ENCODE measurements at regions not wholly inside any gene's neighbourhood (a gene's known extent, or its start where the extent isn't known, plus 50 kb on each side); places are given as distances from the start of the nearest gene placed in this dataset.
"Not testable (repeated sequence)": the region's sequence is repeated elsewhere in the genome, so short reads cannot be mapped to it uniquely, and the experiment has no call there.

- Histone ChIP-seq H3K27me3 (no peaks in the 10 kb centered on the region), H3K9me3 (no peaks in the 10 kb centered on the region), H3K4me1 (no peaks in the 10 kb centered on the region), H3K36me3 (no peaks in the 10 kb centered on the region), H3K27ac (no peak overlapping the region), H3K4me3 (no peak overlapping the region)
- DNase-seq: no peak
- in situ Hi-C loops (cut with MboI; ENCODE audit: low sequenced_read_pairs in 4 of 4) (no loop called here), intact Hi-C loops (cut with DNase I; ENCODE audit: low total_unique reads) (no loop called here)
- ATAC-seq: no peak
- TF ChIP-seq CTCF (IDR thresholded peaks at IDR 0.05 in 4 of 5, conservative IDR thresholded peaks at IDR 0.05 in 1 of 5): no peak
- TF ChIP-seq POLR2A (IDR thresholded peaks at IDR 0.05): no peak
Measured at GRCh38 chr16:5216441-5217080, 119.0 kb upstream of the EEF2KMT start.

DNA sequence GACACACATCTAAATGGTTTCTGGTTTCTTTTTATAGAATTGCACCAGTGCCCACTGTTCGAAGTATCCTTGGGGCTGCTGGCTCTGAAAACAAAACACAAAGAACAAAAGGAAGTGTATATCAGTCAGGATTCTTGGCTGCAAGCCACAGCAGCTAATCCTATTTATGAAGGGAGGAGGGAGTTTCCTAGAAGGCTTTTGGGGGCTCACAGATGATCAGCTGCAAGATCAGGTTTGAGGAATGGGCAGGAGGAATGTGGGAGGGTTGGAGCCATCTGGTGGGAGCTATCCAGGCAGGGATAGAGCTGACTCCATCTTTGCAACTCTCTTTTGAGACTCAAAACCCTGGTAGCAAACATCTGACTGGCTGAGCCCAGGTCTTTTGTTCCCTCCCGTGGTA lies 118.3 kb upstream of the EEF2KMT start:
- DNase-seq (no peak), ATAC-seq (no peak)
- Histone ChIP-seq H3K4me1 (no peaks in the 10 kb centered on the region), H3K36me3 (no peaks in the 10 kb centered on the region), H3K4me3 (no peak overlapping the region), H3K9me3 (no peaks in the 10 kb centered on the region), H3K27ac (no peak overlapping the region), H3K27me3 (no peaks in the 10 kb centered on the region)
- TF ChIP-seq CTCF (IDR thresholded peaks at IDR 0.05 in 4 of 5, conservative IDR thresholded peaks at IDR 0.05 in 1 of 5): no peak
- TF ChIP-seq POLR2A (IDR thresholded peaks at IDR 0.05): no peak
- intact Hi-C loops (cut with DNase I; ENCODE audit: low total_unique reads): no loop called here
- in situ Hi-C loops (cut with MboI; ENCODE audit: low sequenced_read_pairs in 4 of 4): no loop called here

DNA sequence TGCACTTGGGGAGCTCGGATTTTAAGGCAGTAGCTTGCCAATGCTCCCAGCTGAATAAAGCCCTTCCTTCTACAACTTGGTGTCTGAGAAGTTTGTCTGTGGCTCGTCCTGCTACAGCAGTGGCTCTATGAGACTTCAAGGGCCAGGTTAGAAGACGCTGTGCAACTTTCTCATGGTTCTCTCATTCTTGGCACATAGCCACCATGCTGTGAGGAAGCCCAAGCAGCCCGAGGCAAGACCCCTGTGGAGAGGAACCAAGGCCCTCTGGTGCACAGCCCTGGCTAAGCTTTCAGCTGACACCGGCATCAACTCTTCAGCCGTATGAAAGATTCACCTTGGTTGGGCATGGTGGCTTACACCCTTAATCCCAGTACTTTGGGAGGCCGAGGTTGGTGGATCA lies 116.9 kb upstream of the EEF2KMT start:
- DNase-seq (no peak), ATAC-seq (no peak)
- TF ChIP-seq POLR2A (IDR thresholded peaks at IDR 0.05) (no peak), CTCF (IDR thresholded peaks at IDR 0.05 in 4 of 5, conservative IDR thresholded peaks at IDR 0.05 in 1 of 5) (no peak)
- H3K4me1 ChIP-seq: no peaks in the 10 kb centered on the region
- intact Hi-C loops (cut with DNase I; ENCODE audit: low total_unique reads) (no loop called here), in situ Hi-C loops (cut with MboI; ENCODE audit: low sequenced_read_pairs in 4 of 4) (no loop called here)
- no peak overlapping the region for H3K4me3 ChIP-seq
- no peaks in the 10 kb centered on the region for H3K36me3 ChIP-seq
- H3K9me3 ChIP-seq: no peaks in the 10 kb centered on the region
- no peak overlapping the region for H3K27ac ChIP-seq
- H3K27me3 ChIP-seq: no peaks in the 10 kb centered on the region

- H3K27me3 ChIP-seq; ATAC-seq; H3K4me3 ChIP-seq; H3K36me3 ChIP-seq; H3K4me1 ChIP-seq; intact Hi-C loops (cut with DNase I; ENCODE audit: low total_unique reads); H3K9me3 ChIP-seq; DNase-seq; H3K27ac ChIP-seq; in situ Hi-C loops (cut with MboI; ENCODE audit: low sequenced_read_pairs in 4 of 4): not testable (repeated sequence)
Measured at GRCh38 chr16:5212501-5212900, 114.9 kb upstream of the EEF2KMT start.

GRCh38 chr16:5207862-5208498 lies 110.4 kb upstream of the EEF2KMT start:
- H3K27me3 ChIP-seq; intact Hi-C loops (cut with DNase I; ENCODE audit: low total_unique reads); ATAC-seq; DNase-seq; in situ Hi-C loops (cut with MboI; ENCODE audit: low sequenced_read_pairs in 4 of 4); H3K9me3 ChIP-seq; H3K4me3 ChIP-seq; H3K36me3 ChIP-seq; H3K4me1 ChIP-seq; H3K27ac ChIP-seq: not testable (repeated sequence)
